IMR-90 (cell line): ENCODE measurements at regions not wholly inside any gene's neighbourhood (a gene's known extent, or its start where the extent isn't known, plus 50 kb on each side); places are given as distances from the start of the nearest gene placed in this dataset.

Experiments
- ATAC-seq: fragments of 200-7000 bp; cut with Tn5 transposase; 2 replicates; pipeline ENCODE4 v1.9.1; 2020; ENCODE audit warnings: low read depth, mild to moderate bottlenecking, moderate library complexity
- BruUV-seq: library from RNA; stranded (reverse); fragments of 400-500 nt; replicated peaks from 2 replicates; lab custom pipeline; 2021; lab: Mats Ljungman, UMichigan
- CTCF ChIA-PET: fragments of 300-600 bp; formaldehyde crosslinking; extraction: SDS; loops from one replicate; lab custom pipeline; 2021; ENCODE audit warnings: antibody characterized with exemption; lab: Yijun Ruan, JAX
- POLR2A ChIA-PET: fragments of 300-600 bp; sonication (Branson Sonifier 250); formaldehyde crosslinking; loops from one replicate; lab custom pipeline; 2022; ENCODE audit warnings: antibody characterized with exemption; ENCODE audit not compliant: unreplicated experiment; lab: Charles Lee
- DNase-seq: peaks from one replicate; pipeline ENCODE4 v3.0.0; 2013
- H2AFZ ChIP-seq: replicated peaks from 2 replicates; pipeline ENCODE3; 2013; ENCODE audit warnings: low read length, mild to moderate bottlenecking; ENCODE audit not compliant: poor library complexity
- H2AK5ac ChIP-seq: 2 replicates; pipeline ENCODE4 v1.6.1; 2013; ENCODE audit warnings: low read depth, low read length, inconsistent platforms
- H2AK9ac ChIP-seq: replicated peaks from 2 replicates; pipeline ENCODE3; 2013; ENCODE audit warnings: mild to moderate bottlenecking, low read depth, low read length, moderate library complexity; ENCODE audit not compliant: poor library complexity
- H2BK120ac ChIP-seq: 2 replicates; pipeline ENCODE4 v1.6.1; 2013; ENCODE audit warnings: low read depth, low read length, inconsistent platforms
- H2BK15ac ChIP-seq: 3 replicates; pipeline ENCODE4 v1.6.1; 2013; ENCODE audit warnings: low read depth, low read length, inconsistent platforms
- H2BK20ac ChIP-seq: 2 replicates; pipeline ENCODE4 v1.6.1; 2013; ENCODE audit warnings: low read depth, mild to moderate bottlenecking, inconsistent platforms, low read length, moderate library complexity
- H2BK5ac ChIP-seq: 2 replicates; pipeline ENCODE4 v1.6.1; 2013; ENCODE audit warnings: mild to moderate bottlenecking, low read depth, low read length, inconsistent platforms; ENCODE audit not compliant: poor library complexity, severe bottlenecking
- H3K14ac ChIP-seq: replicated peaks from 2 replicates; pipeline ENCODE4 v1.6.1; 2013; ENCODE audit warnings: low read depth, low read length, inconsistent platforms
- H3K18ac ChIP-seq: 2 replicates; pipeline ENCODE4 v1.6.1; 2013; ENCODE audit warnings: low read depth, low read length, control low read depth
- H3K23ac ChIP-seq: 2 replicates; pipeline ENCODE4 v1.6.1; 2013; ENCODE audit warnings: low read depth, low read length, inconsistent platforms
- H3K27ac ChIP-seq: 2 replicates; pipeline ENCODE4 v1.5.1; 2013; ENCODE audit warnings: mild to moderate bottlenecking, control low read depth, low read length; ENCODE audit not compliant: insufficient read depth
- H3K27me3 ChIP-seq: 2 replicates; pipeline ENCODE4 v1.6.1; 2013; ENCODE audit warnings: low read length; ENCODE audit not compliant: control insufficient read depth, insufficient read depth
- H3K36me3 ChIP-seq: 2 replicates; pipeline ENCODE4 v1.6.1; 2013; ENCODE audit warnings: low read length, mixed read lengths; ENCODE audit not compliant: control insufficient read depth, insufficient read depth
- H3K4ac ChIP-seq: 2 replicates; pipeline ENCODE4 v1.6.1; 2013; ENCODE audit warnings: low read depth, low read length, inconsistent platforms
- H3K4me1 ChIP-seq: 2 replicates; pipeline ENCODE4 v1.6.1; 2013; ENCODE audit warnings: low read length, mixed read lengths; ENCODE audit not compliant: control insufficient read depth, insufficient read depth
- H3K4me2 ChIP-seq: 2 replicates; pipeline ENCODE4 v1.6.1; 2013; ENCODE audit warnings: low read depth, mild to moderate bottlenecking, control low read depth, low read length, moderate library complexity
- H3K4me3 ChIP-seq: 2 replicates; pipeline ENCODE4 v1.5.1; 2013; ENCODE audit warnings: low read depth, mild to moderate bottlenecking, control low read depth, low read length, moderate library complexity; ENCODE audit not compliant: insufficient read depth
- H3K56ac ChIP-seq: 2 replicates; pipeline ENCODE4 v1.6.1; 2013; ENCODE audit warnings: low read length, inconsistent platforms; ENCODE audit not compliant: insufficient read depth; ENCODE audit errors: extremely low read depth
- H3K79me1 ChIP-seq, 2 experiments: 2 replicates each; pipeline ENCODE4 v1.6.1; 2013; ENCODE audit warnings: low read length in 2 of 2, inconsistent platforms in 1 of 2, low read depth in 1 of 2
- H3K9ac ChIP-seq: 2 replicates; pipeline ENCODE4 v1.6.1; 2013; ENCODE audit warnings: low read depth, low read length, control low read depth
- H3K9me1 ChIP-seq: 2 replicates; pipeline ENCODE4 v1.6.1; 2013; ENCODE audit warnings: low read length, inconsistent platforms; ENCODE audit not compliant: insufficient read depth
- H3K9me3 ChIP-seq: 2 replicates; pipeline ENCODE4 v1.6.1; 2013; ENCODE audit warnings: low read length; ENCODE audit not compliant: control insufficient read depth, insufficient read depth
- H4K20me1 ChIP-seq: 2 replicates; pipeline ENCODE4 v1.6.1; 2013; ENCODE audit warnings: low read length, inconsistent platforms; ENCODE audit not compliant: insufficient read depth
- H4K5ac ChIP-seq: 2 replicates; pipeline ENCODE4 v1.6.1; 2013; ENCODE audit warnings: mild to moderate bottlenecking, low read depth, low read length, control low read depth
- H4K8ac ChIP-seq, 2 experiments: 2 replicates each; pipeline ENCODE4 v1.6.1; 2013; ENCODE audit warnings: low read depth in 2 of 2, low read length in 2 of 2, control low read depth in 1 of 2, inconsistent platforms in 1 of 2
- H4K91ac ChIP-seq: 2 replicates; pipeline ENCODE4 v1.6.1; 2013; ENCODE audit warnings: low read depth, low read length, inconsistent platforms; ENCODE audit not compliant: insufficient read depth
- BHLHE40 ChIP-seq: fragments of 150-350 bp; IDR thresholded peaks from 2 replicates; pipeline ENCODE4 v1.6.1; 2016; ENCODE audit warnings: mild to moderate bottlenecking, low read depth, low read length
- CEBPB ChIP-seq: IDR thresholded peaks from 2 replicates; pipeline ENCODE4 v1.6.1; 2012; ENCODE audit warnings: low read depth, low read length, improper control_type of control experiment
- CHD1 ChIP-seq: IDR thresholded peaks from 2 replicates; pipeline ENCODE4 v1.6.1; 2012; ENCODE audit warnings: low read depth, low read length, improper control_type of control experiment
- FOS ChIP-seq: fragments of 150-350 bp; IDR thresholded peaks from 2 replicates; pipeline ENCODE4 v1.6.1; 2016; ENCODE audit warnings: low read depth, low read length
- MAFK ChIP-seq: IDR thresholded peaks from 2 replicates; pipeline ENCODE4 v1.6.1; 2012; ENCODE audit warnings: low read depth, low read length, improper control_type of control experiment
- MAZ ChIP-seq: IDR thresholded peaks from 2 replicates; pipeline ENCODE4 v1.6.1; 2012; ENCODE audit warnings: low read depth, mild to moderate bottlenecking, low read length, improper control_type of control experiment, moderate library complexity, borderline replicate concordance
- MXI1 ChIP-seq: IDR thresholded peaks from 2 replicates; pipeline ENCODE4 v1.6.1; 2012; ENCODE audit warnings: low read depth, mild to moderate bottlenecking, low read length, moderate library complexity, borderline replicate concordance
- NFE2L2 ChIP-seq: fragments of 150-350 bp; IDR thresholded peaks from 2 replicates; pipeline ENCODE4 v1.6.1; 2016; ENCODE audit warnings: low read depth, mild to moderate bottlenecking, low read length
- POLR2A ChIP-seq: IDR thresholded peaks from 2 replicates; pipeline ENCODE4 v1.6.1; 2012; ENCODE audit warnings: mild to moderate bottlenecking, low read depth, low read length
- RAD21 ChIP-seq: IDR thresholded peaks from 2 replicates; pipeline ENCODE4 v1.6.1; 2012; ENCODE audit warnings: low read length, improper control_type of control experiment
- RCOR1 ChIP-seq: IDR thresholded peaks from 2 replicates; pipeline ENCODE4 v1.6.1; 2012; ENCODE audit warnings: mild to moderate bottlenecking, low read length, improper control_type of control experiment; ENCODE audit not compliant: insufficient replicate concordance
- RFX5 ChIP-seq: IDR thresholded peaks from 2 replicates; pipeline ENCODE4 v1.8.0; 2012; ENCODE audit warnings: low read depth, mild to moderate bottlenecking, low read length, moderate library complexity
- SMC3 ChIP-seq: fragments of 150-350 bp; IDR thresholded peaks from 2 replicates; pipeline ENCODE4 v1.6.1; 2016; ENCODE audit warnings: low read depth, mild to moderate bottlenecking, antibody characterized with exemption, low read length, moderate library complexity
- dilution Hi-C: fragments of 300-500 bp; cut with HindIII; formaldehyde crosslinking; loops from one replicate; pipeline ENCODE4 v1.14.3; 2018; ENCODE audit warnings: low sequenced_read_pairs; ENCODE audit not compliant: unreplicated experiment
- in situ Hi-C: fragments of 300-500 bp; cut with MboI; formaldehyde crosslinking; loops from 3 replicates; pipeline ENCODE4 v1.14.3; 2019; ENCODE audit warnings: low sequenced_read_pairs, inconsistent platforms, mixed read lengths
- intact Hi-C: fragments of 100-400 bp; cut with micrococcal nuclease; formaldehyde crosslinking; loops from 2 replicates; pipeline ENCODE4 v1.10.0; 2022
- TF ChIP-seq, protein P1 (sequence below): conservative IDR thresholded peaks from 2 replicates; pipeline ENCODE4 v1.5.1; 2012; ENCODE audit warnings: mild to moderate bottlenecking, low read depth, low read length, improper control_type of control experiment
- TF ChIP-seq, protein P2 (sequence below): fragments of 150-350 bp; IDR thresholded peaks from 2 replicates; pipeline ENCODE4 v1.6.1; 2016; ENCODE audit warnings: low read depth, mild to moderate bottlenecking, low read length, moderate library complexity, borderline replicate concordance
- TF ChIP-seq, protein P3 (sequence below): fragments of 150-350 bp; IDR thresholded peaks from 2 replicates; pipeline ENCODE4 v1.6.1; 2017; ENCODE audit warnings: mild to moderate bottlenecking, antibody characterized with exemption, low read length, low read depth

DNA sequence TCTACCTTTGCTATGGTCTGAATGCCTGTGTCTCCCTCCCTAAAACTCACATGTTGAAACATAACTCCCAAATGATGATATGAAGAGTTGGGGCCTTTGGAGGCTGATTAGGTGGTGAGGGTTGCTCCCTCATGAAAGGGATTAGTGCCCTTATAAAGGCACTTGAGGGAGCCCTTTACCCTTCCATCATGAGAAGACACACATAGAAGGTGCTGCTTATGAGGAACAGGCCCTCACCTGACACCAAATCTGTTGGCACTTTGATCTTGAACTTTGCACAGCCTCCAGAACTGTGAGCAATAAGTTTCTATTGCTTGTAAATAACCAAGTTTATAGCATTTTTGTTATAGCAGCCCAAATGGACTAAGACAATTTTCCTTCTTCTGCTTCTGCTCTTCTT is 76.2 kb upstream of the ADAMTS9 start:
- Histone ChIP-seq H3K23ac (no peak overlapping the region), H3K18ac (no peak overlapping the region), H3K79me1 (no peaks in the 10 kb centered on the region), H2AFZ (no peak overlapping the region), H3K4me3 (no peak overlapping the region), H4K20me1 (no peaks in the 10 kb centered on the region), H2BK120ac (no peak overlapping the region), H3K4me1 (no peaks in the 10 kb centered on the region), H2BK5ac (no peak overlapping the region), H3K4ac (no peak overlapping the region), H4K5ac (no peak overlapping the region), H3K27ac (no peak overlapping the region), H3K56ac (no peak overlapping the region), H4K8ac (no peak overlapping the region), H2BK20ac (no peak overlapping the region), H3K14ac (no peak overlapping the region), H3K9me1 (no peaks in the 10 kb centered on the region), H3K27me3 (no peaks in the 10 kb centered on the region), H3K36me3 (no peaks in the 10 kb centered on the region), H2BK15ac (no peak overlapping the region), H2AK9ac (no peak overlapping the region), H3K9ac (no peak overlapping the region), H4K91ac (no peak overlapping the region), H2AK5ac (no peak overlapping the region), H3K9me3 (no peaks in the 10 kb centered on the region), H3K4me2 (no peak overlapping the region)
- CTCF ChIA-PET, result no interaction called here
- dilution Hi-C loops (no loop called here), in situ Hi-C loops (no loop called here), intact Hi-C loops (no loop called here)
- ATAC-seq (no peak), DNase-seq (no peak)
- POLR2A ChIA-PET, result no interaction called here
- no TSS peak for BruUV-seq
- no peak for TF ChIP-seq RCOR1
- no peak for TF ChIP-seq RAD21
- TF ChIP-seq CHD1, result no peak
- no peak for TF ChIP-seq MAZ
- no peak for TF ChIP-seq POLR2A
- TF ChIP-seq CEBPB, result no peak
- TF ChIP-seq MXI1, result no peak
- TF ChIP-seq RFX5, result no peak
- no peak for TF ChIP-seq FOS
- no peak for TF ChIP-seq NFE2L2
- TF ChIP-seq, protein P1, sequence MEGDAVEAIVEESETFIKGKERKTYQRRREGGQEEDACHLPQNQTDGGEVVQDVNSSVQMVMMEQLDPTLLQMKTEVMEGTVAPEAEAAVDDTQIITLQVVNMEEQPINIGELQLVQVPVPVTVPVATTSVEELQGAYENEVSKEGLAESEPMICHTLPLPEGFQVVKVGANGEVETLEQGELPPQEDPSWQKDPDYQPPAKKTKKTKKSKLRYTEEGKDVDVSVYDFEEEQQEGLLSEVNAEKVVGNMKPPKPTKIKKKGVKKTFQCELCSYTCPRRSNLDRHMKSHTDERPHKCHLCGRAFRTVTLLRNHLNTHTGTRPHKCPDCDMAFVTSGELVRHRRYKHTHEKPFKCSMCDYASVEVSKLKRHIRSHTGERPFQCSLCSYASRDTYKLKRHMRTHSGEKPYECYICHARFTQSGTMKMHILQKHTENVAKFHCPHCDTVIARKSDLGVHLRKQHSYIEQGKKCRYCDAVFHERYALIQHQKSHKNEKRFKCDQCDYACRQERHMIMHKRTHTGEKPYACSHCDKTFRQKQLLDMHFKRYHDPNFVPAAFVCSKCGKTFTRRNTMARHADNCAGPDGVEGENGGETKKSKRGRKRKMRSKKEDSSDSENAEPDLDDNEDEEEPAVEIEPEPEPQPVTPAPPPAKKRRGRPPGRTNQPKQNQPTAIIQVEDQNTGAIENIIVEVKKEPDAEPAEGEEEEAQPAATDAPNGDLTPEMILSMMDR, result no peak
- no peak for TF ChIP-seq MAFK
- TF ChIP-seq BHLHE40, result no peak
- no peak for TF ChIP-seq SMC3
- TF ChIP-seq, protein P2, sequence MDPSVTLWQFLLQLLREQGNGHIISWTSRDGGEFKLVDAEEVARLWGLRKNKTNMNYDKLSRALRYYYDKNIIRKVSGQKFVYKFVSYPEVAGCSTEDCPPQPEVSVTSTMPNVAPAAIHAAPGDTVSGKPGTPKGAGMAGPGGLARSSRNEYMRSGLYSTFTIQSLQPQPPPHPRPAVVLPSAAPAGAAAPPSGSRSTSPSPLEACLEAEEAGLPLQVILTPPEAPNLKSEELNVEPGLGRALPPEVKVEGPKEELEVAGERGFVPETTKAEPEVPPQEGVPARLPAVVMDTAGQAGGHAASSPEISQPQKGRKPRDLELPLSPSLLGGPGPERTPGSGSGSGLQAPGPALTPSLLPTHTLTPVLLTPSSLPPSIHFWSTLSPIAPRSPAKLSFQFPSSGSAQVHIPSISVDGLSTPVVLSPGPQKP, result no peak
- TF ChIP-seq, protein P3, sequence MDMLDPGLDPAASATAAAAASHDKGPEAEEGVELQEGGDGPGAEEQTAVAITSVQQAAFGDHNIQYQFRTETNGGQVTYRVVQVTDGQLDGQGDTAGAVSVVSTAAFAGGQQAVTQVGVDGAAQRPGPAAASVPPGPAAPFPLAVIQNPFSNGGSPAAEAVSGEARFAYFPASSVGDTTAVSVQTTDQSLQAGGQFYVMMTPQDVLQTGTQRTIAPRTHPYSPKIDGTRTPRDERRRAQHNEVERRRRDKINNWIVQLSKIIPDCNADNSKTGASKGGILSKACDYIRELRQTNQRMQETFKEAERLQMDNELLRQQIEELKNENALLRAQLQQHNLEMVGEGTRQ, result no peak
